Cardiac muscle cell (in vitro differentiated cells and primary cell): ENCODE measurements at regions not wholly inside any gene's neighbourhood (a gene's known extent, or its start where the extent isn't known, plus 50 kb on each side); places are given as distances from the start of the nearest gene placed in this dataset.

ENCODE experiments used
- DNase-seq, 2 donors: peaks; one replicate each; pipeline versions ENCODE4 v3.0.0 to v3.0.0-alpha.2; 2010 to 2017; ENCODE audit warnings: low read depth in 1 of 2, low spot score in 1 of 2
- H3K27ac ChIP-seq: fragments of 200-600 bp; sonication (generic); 2 replicates; pipeline ENCODE4 v1.5.1; 2016
- H3K27me3 ChIP-seq: fragments of 200-600 bp; sonication (generic); 2 replicates; pipeline ENCODE4 v1.6.0; 2016; ENCODE audit warnings: control low read depth
- H3K36me3 ChIP-seq: fragments of 200-600 bp; sonication (generic); 2 replicates; pipeline ENCODE4 v1.5.1; 2016; ENCODE audit warnings: control low read depth
- H3K4me1 ChIP-seq: fragments of 200-600 bp; sonication (generic); 2 replicates; pipeline ENCODE4 v1.8.1; 2017; ENCODE audit warnings: low read depth, mild to moderate bottlenecking, mixed run types
- H3K4me3 ChIP-seq: fragments of 200-600 bp; sonication (generic); 2 replicates; pipeline ENCODE4 v1.5.1; 2016; ENCODE audit warnings: mild to moderate bottlenecking
- H3K9me3 ChIP-seq: fragments of 200-600 bp; sonication (generic); 2 replicates; pipeline ENCODE4 v1.5.1; 2017; ENCODE audit warnings: low read depth, mild to moderate bottlenecking, control low read depth
- CTCF ChIP-seq: IDR thresholded peaks from 2 replicates; pipeline ENCODE4 v1.5.1; 2012; ENCODE audit warnings: low read depth, mild to moderate bottlenecking, low read length

GRCh38 chr3:87982421-87982820 is 76.4 kb downstream of the CGGBP1 start:
- Histone ChIP-seq H3K9me3 (no peaks in the 10 kb centered on the region), H3K27me3 (no peaks in the 10 kb centered on the region), H3K27ac (no peak overlapping the region), H3K4me1 (peaks cover 2% of the 10 kb centered on the region), H3K4me3 (no peak overlapping the region), H3K36me3 (no peaks in the 10 kb centered on the region)
- DNase-seq: peak in 1 of 2 donors; percentile 26
- TF ChIP-seq CTCF: no peak

- no peak for DNase-seq
- TF ChIP-seq CTCF: no peak
- no peak overlapping the region for H3K27ac ChIP-seq
- no peak overlapping the region for H3K4me3 ChIP-seq
- H3K27me3 ChIP-seq: no peaks in the 10 kb centered on the region
- H3K36me3 ChIP-seq: no peaks in the 10 kb centered on the region
- H3K9me3 ChIP-seq: no peaks in the 10 kb centered on the region
- H3K4me1 ChIP-seq: peaks cover 2% of the 10 kb centered on the region
Measured at GRCh38 chr3:87979527-87979926, 79.3 kb downstream of the CGGBP1 start.

- DNase-seq: no peak
- Histone ChIP-seq H3K4me1 (peaks cover 2% of the 10 kb centered on the region), H3K4me3 (no peak overlapping the region), H3K36me3 (no peaks in the 10 kb centered on the region), H3K27me3 (no peaks in the 10 kb centered on the region), H3K9me3 (no peaks in the 10 kb centered on the region), H3K27ac (no peak overlapping the region)
- no peak for TF ChIP-seq CTCF
Measured at GRCh38 chr3:87977765-87978164, 81.0 kb downstream of the CGGBP1 start.

- H3K36me3 ChIP-seq: no peaks in the 10 kb centered on the region
- no peak for TF ChIP-seq CTCF
- no peak for DNase-seq
- H3K27me3 ChIP-seq: no peaks in the 10 kb centered on the region
- H3K4me3 ChIP-seq: no peak overlapping the region
- no peaks in the 10 kb centered on the region for H3K4me1 ChIP-seq
- no peak overlapping the region for H3K27ac ChIP-seq
- H3K9me3 ChIP-seq: no peaks in the 10 kb centered on the region
Measured at GRCh38 chr3:87975716-87976115, 83.1 kb downstream of the CGGBP1 start.

- Histone ChIP-seq H3K4me1 (no peaks in the 10 kb centered on the region), H3K4me3 (no peak overlapping the region), H3K27ac (no peak overlapping the region), H3K36me3 (no peaks in the 10 kb centered on the region), H3K9me3 (no peaks in the 10 kb centered on the region), H3K27me3 (no peaks in the 10 kb centered on the region)
- no peak for TF ChIP-seq CTCF
- DNase-seq: no peak
Measured at GRCh38 chr3:87973906-87974305, 84.9 kb downstream of the CGGBP1 start.

- no peak for DNase-seq
- no peak for TF ChIP-seq CTCF
- no peak overlapping the region for H3K4me3 ChIP-seq
- H3K27me3 ChIP-seq: no peaks in the 10 kb centered on the region
- no peaks in the 10 kb centered on the region for H3K36me3 ChIP-seq
- H3K4me1 ChIP-seq: no peaks in the 10 kb centered on the region
- H3K27ac ChIP-seq: no peak overlapping the region
- H3K9me3 ChIP-seq: no peaks in the 10 kb centered on the region
Measured at GRCh38 chr3:87969620-87970019, 89.2 kb downstream of the CGGBP1 start.
